NOMO-1 (cell line): ENCODE measurements at regions not wholly inside any gene's neighbourhood (a gene's known extent, or its start where the extent isn't known, plus 50 kb on each side); places are given as distances from the start of the nearest gene placed in this dataset.
A peak's percentile ranks its signal among the peaks of the same experiment; 100 is the strongest.

Experiments
- DNase-seq, 2 experiments: peaks; one replicate each; lab custom pipeline; 2025; ENCODE audit not compliant: unreplicated experiment in 2 of 2; lab: John Stamatoyannopoulos, UW

- DNase-seq = no peak
Observed at GRCh38 chr16:9286930-9287329, 195.5 kb downstream of the HAPSTR1 start.

GRCh38 chr16:9296271-9296590, 204.8 kb downstream of the HAPSTR1 start:
- DNase-seq = no peak

GRCh38 chr16:9297437-9298113, 206.1 kb downstream of the HAPSTR1 start:
- DNase-seq = no peak

GRCh38 chr16:9300252-9300651, 208.8 kb downstream of the HAPSTR1 start:
- peak in 1 of 2 experiments; percentile 4 for DNase-seq

- no peak for DNase-seq
Observed at GRCh38 chr16:9302072-9302471, 210.6 kb downstream of the HAPSTR1 start.

GRCh38 chr16:9306753-9307152, 215.3 kb downstream of the HAPSTR1 start:
- DNase-seq = no peak

GRCh38 chr16:9307446-9307845, 216.0 kb downstream of the HAPSTR1 start:
- no peak for DNase-seq

- no peak for DNase-seq
Observed at GRCh38 chr16:9308356-9308801, 216.9 kb downstream of the HAPSTR1 start.

GRCh38 chr16:9308850-9309249, 217.4 kb downstream of the HAPSTR1 start:
- DNase-seq = no peak

GRCh38 chr16:9309844-9310243, 218.4 kb downstream of the HAPSTR1 start:
- no peak for DNase-seq

GRCh38 chr16:9311303-9311954, 220.0 kb downstream of the HAPSTR1 start:
- peak in 1 of 2 experiments; percentile 1 for DNase-seq

GRCh38 chr16:9316008-9316407, 224.6 kb downstream of the HAPSTR1 start:
- no peak for DNase-seq

- no peak for DNase-seq
Observed at GRCh38 chr16:9316615-9317014, 225.2 kb downstream of the HAPSTR1 start.

- DNase-seq = no peak
Observed at GRCh38 chr16:9318764-9319163, 227.3 kb downstream of the HAPSTR1 start.

GRCh38 chr16:9322769-9323168, 231.3 kb downstream of the HAPSTR1 start:
- DNase-seq = no peak

GRCh38 chr16:9323170-9323569, 231.7 kb downstream of the HAPSTR1 start:
- no peak for DNase-seq

- no peak for DNase-seq
Observed at GRCh38 chr16:9327253-9327652, 235.8 kb downstream of the HAPSTR1 start.

- no peak for DNase-seq
Observed at GRCh38 chr16:9328411-9328810, 237.0 kb downstream of the HAPSTR1 start.

- no peak for DNase-seq
Observed at GRCh38 chr16:9330095-9330494, 238.7 kb downstream of the HAPSTR1 start.

GRCh38 chr16:9331503-9331902, 240.1 kb downstream of the HAPSTR1 start:
- no peak for DNase-seq

- DNase-seq = no peak
Observed at GRCh38 chr16:9332574-9333148, 241.2 kb downstream of the HAPSTR1 start.

- no peak for DNase-seq
Observed at GRCh38 chr16:9333469-9333868, 242.0 kb downstream of the HAPSTR1 start.
